ENCODE measurements at regions not wholly inside any gene's neighbourhood (a gene's known extent, or its start where the extent isn't known, plus 50 kb on each side); places are given as distances from the start of the nearest gene placed in this dataset.

- no peak overlapping the region for H3K27ac ChIP-seq
- H3K4me3 ChIP-seq: no peak overlapping the region
- no peaks in the 10 kb centered on the region for H3K36me3 ChIP-seq
- no peaks in the 10 kb centered on the region for H3K9me3 ChIP-seq
- no peaks in the 10 kb centered on the region for H3K4me1 ChIP-seq
- DNase-seq: no peak
- TF ChIP-seq CTCF (IDR thresholded peaks at IDR 0.05) (no peak), POLR2A (IDR thresholded peaks at IDR 0.05) (no peak)
- H3K27me3 ChIP-seq: no peaks in the 10 kb centered on the region
These were observed 1569.8 kb upstream of the TENM4 start for GRCh38 chr11:81010631-81011030.

DNA sequence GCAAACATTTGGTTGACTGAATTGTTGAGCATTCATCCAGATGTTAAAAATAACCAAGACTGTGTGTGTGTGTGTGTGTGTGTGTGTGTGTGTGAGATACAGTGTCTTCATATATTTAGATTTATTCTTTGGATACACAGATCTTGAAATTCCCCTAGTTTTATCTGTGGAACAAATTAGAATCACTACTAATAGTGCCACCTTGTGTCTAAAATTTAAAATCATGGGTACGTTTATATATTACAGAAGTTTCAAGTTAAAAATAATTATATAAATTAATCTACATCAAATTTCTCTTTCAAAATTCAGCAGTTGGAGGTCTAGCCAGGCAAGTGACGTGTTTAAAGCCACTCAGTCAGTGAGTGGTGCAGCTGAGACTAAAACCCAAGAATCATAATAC, 1566.2 kb upstream of the TENM4 start:
- no peak for DNase-seq
- no peaks in the 10 kb centered on the region for H3K27me3 ChIP-seq
- no peak for TF ChIP-seq POLR2A (IDR thresholded peaks at IDR 0.05)
- peak in 2 of 6 experiments; percentile 12 to 14 for TF ChIP-seq CTCF (IDR thresholded peaks at IDR 0.05)
- H3K36me3 ChIP-seq: no peaks in the 10 kb centered on the region
- no peaks in the 10 kb centered on the region for H3K4me1 ChIP-seq
- no peaks in the 10 kb centered on the region for H3K9me3 ChIP-seq
- H3K4me3 ChIP-seq: no peak overlapping the region
- H3K27ac ChIP-seq: no peak overlapping the region

- Histone ChIP-seq H3K4me1 (no peaks in the 10 kb centered on the region), H3K36me3 (no peaks in the 10 kb centered on the region), H3K27ac (no peak overlapping the region), H3K9me3 (no peaks in the 10 kb centered on the region), H3K27me3 (no peaks in the 10 kb centered on the region), H3K4me3 (no peak overlapping the region)
- no peak for DNase-seq
- TF ChIP-seq CTCF (IDR thresholded peaks at IDR 0.05) (no peak), POLR2A (IDR thresholded peaks at IDR 0.05) (no peak)
These were observed 1564.8 kb upstream of the TENM4 start for GRCh38 chr11:81005595-81005994.

DNA sequence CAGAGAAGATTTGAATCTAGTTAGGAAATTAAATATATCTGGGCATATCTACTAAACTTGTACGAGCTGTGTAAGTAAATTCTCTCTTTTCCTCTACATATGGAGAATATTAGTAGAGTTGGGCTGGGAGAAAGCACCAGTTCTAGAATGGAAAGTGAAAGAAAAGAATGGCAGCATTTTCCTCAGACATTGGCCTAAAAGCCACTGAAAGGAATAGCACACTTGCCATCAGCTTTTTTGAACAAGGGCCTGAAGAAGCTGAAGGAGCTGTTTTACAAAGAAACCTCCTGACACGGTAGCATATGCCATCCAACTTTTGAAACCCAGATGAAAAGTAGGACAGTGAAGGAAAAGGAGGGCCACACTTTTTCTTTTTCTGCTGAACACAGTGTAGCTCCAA, 1563.7 kb upstream of the TENM4 start:
- H3K4me1 ChIP-seq: no peaks in the 10 kb centered on the region
- H3K4me3 ChIP-seq: no peak overlapping the region
- no peaks in the 10 kb centered on the region for H3K27me3 ChIP-seq
- no peaks in the 10 kb centered on the region for H3K9me3 ChIP-seq
- no peak for DNase-seq
- H3K36me3 ChIP-seq: no peaks in the 10 kb centered on the region
- TF ChIP-seq CTCF (IDR thresholded peaks at IDR 0.05) (no peak), POLR2A (IDR thresholded peaks at IDR 0.05) (no peak)
- H3K27ac ChIP-seq: no peak overlapping the region

DNA sequence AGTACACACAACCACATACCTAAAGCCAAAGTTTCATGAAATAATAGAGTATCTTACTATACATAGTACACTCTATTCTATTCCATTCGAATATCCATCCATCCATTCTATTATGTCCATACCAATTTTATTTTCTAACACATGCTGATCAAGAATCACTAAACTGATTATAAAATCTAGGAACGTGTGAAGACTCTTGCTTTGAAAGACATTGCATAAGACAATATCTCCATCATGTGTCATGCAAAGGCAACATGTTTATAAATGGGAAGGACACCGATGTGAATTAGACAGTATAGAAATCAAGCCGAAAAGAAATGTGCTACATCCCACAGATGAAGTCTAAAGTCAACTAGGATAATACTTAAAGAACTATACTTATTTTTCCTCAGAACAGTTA, 1561.5 kb upstream of the TENM4 start:
- H3K27ac ChIP-seq: no peak overlapping the region
- no peak for TF ChIP-seq CTCF (IDR thresholded peaks at IDR 0.05)
- H3K9me3 ChIP-seq: no peaks in the 10 kb centered on the region
- H3K27me3 ChIP-seq: no peaks in the 10 kb centered on the region
- H3K4me3 ChIP-seq: no peak overlapping the region
- H3K36me3 ChIP-seq: no peaks in the 10 kb centered on the region
- H3K4me1 ChIP-seq: no peaks in the 10 kb centered on the region
- DNase-seq: no peak

- Histone ChIP-seq H3K27me3 (no peaks in the 10 kb centered on the region), H3K36me3 (no peaks in the 10 kb centered on the region), H3K9me3 (no peaks in the 10 kb centered on the region), H3K27ac (no peak overlapping the region), H3K4me1 (no peaks in the 10 kb centered on the region), H3K4me3 (no peak overlapping the region)
- no peak for DNase-seq
- TF ChIP-seq POLR2A (IDR thresholded peaks at IDR 0.05) (no peak), CTCF (IDR thresholded peaks at IDR 0.05) (no peak)
These were observed 1559.9 kb upstream of the TENM4 start for GRCh38 chr11:81000735-81001134.

Measured in Peyer's patch (tissue), 4 donors.